ENCODE measurements at regions not wholly inside any gene's neighbourhood (a gene's known extent, or its start where the extent isn't known, plus 50 kb on each side); places are given as distances from the start of the nearest gene placed in this dataset.
A peak's percentile ranks its signal among the peaks of the same experiment; 100 is the strongest.

DNA sequence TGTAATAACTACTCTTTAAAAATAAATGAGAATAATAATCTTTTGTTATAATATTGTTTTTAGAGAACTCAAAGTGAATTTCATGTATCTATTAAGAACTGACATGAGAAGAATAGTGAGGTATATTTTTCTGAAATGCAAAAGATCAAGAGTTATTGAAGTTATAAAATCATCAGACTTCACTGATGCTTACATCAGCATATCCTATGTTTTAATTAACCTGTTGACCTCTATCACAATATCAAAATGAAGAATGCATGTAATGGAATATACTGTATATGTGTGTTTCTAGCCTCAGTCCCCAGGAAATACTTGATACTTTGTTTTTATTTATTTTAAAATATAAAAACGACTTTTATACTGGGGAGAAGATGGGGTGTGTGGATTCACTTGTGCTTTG, 533.1 kb downstream of the KCTD16 start:
- Histone ChIP-seq H3K27ac (no peak overlapping the region), H3K4me3 (ENCODE audit: low read depth, low read length) (no peak overlapping the region), H3K36me3 (no peaks in the 10 kb centered on the region), H3K9me3 (ENCODE audit: severe bottlenecking) (no peaks in the 10 kb centered on the region), H3K27me3 (ENCODE audit: insufficient read depth, low read depth, severe bottlenecking) (no peaks in the 10 kb centered on the region)
- no peak for TF ChIP-seq CTCF (IDR thresholded peaks at IDR 0.05; ENCODE audit: low read depth, low read length)
- no peak for DNase-seq

- no peak for TF ChIP-seq CTCF (IDR thresholded peaks at IDR 0.05; ENCODE audit: low read depth, low read length)
- Histone ChIP-seq H3K36me3 (no peaks in the 10 kb centered on the region), H3K27ac (no peak overlapping the region), H3K27me3 (ENCODE audit: insufficient read depth, low read depth, severe bottlenecking) (no peaks in the 10 kb centered on the region), H3K4me3 (ENCODE audit: low read depth, low read length) (no peak overlapping the region), H3K9me3 (ENCODE audit: severe bottlenecking) (no peaks in the 10 kb centered on the region)
- no peak for DNase-seq
These were observed 527.8 kb downstream of the KCTD16 start for GRCh38 chr5:144698484-144698883.

DNA sequence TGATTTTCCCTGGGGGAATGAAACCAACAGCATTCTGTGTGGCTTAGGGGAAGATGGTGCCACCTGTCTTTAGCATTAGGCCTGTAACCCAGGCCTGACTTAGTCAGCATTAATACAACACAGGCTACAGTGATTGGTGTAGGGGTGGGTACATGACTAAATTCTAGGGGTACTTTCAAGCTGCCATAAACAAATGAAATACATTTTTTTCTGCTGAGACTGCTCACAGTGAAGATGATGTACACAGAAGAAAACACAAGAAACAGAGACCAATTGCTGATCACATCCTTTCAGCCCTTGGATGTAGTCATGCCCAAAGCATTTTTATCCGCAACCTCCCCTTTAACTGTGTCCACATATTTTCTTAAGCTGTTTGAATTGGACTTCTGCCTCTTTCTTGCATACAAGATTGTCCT, 527.2 kb downstream of the KCTD16 start:
- Histone ChIP-seq H3K4me3 (ENCODE audit: low read depth, low read length) (no peak overlapping the region), H3K27me3 (ENCODE audit: insufficient read depth, low read depth, severe bottlenecking) (no peaks in the 10 kb centered on the region), H3K27ac (no peak overlapping the region), H3K9me3 (ENCODE audit: severe bottlenecking) (no peaks in the 10 kb centered on the region), H3K36me3 (no peaks in the 10 kb centered on the region)
- TF ChIP-seq CTCF (IDR thresholded peaks at IDR 0.05; ENCODE audit: low read depth, low read length): 0 out of 2 replicates have a peak, but pooled peaks have one; percentile 13
- no peak for DNase-seq

GRCh38 chr5:144691936-144692335, 521.3 kb downstream of the KCTD16 start:
- Histone ChIP-seq H3K27me3 (ENCODE audit: insufficient read depth, low read depth, severe bottlenecking) (no peaks in the 10 kb centered on the region), H3K4me3 (ENCODE audit: low read depth, low read length) (no peak overlapping the region), H3K27ac (no peak overlapping the region), H3K9me3 (ENCODE audit: severe bottlenecking) (no peaks in the 10 kb centered on the region), H3K36me3 (no peaks in the 10 kb centered on the region)
- TF ChIP-seq CTCF (IDR thresholded peaks at IDR 0.05; ENCODE audit: low read depth, low read length): no peak
- DNase-seq: no peak

DNA sequence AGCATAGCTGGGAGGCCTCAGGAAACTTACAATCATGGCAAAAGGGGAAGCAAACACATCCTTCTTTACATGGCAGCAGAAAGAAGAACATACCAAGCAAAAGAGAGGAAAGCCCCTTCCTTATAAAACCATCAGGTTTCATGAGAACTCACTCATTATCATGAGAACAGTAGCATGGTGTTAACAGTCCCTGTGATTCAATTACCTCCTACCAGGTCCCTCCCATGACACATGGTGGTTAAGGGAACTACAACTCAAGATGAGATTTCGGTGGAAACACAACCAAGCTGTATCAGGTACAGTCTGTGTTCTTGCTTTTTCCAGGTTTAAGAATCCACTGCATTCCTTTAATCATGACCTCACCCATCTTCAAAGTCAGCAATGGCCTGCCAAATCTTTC, 514.2 kb downstream of the KCTD16 start:
- H3K27me3 ChIP-seq (ENCODE audit: insufficient read depth, low read depth, severe bottlenecking): no peaks in the 10 kb centered on the region
- no peak for DNase-seq
- TF ChIP-seq CTCF (IDR thresholded peaks at IDR 0.05; ENCODE audit: low read depth, low read length): no peak

DNA sequence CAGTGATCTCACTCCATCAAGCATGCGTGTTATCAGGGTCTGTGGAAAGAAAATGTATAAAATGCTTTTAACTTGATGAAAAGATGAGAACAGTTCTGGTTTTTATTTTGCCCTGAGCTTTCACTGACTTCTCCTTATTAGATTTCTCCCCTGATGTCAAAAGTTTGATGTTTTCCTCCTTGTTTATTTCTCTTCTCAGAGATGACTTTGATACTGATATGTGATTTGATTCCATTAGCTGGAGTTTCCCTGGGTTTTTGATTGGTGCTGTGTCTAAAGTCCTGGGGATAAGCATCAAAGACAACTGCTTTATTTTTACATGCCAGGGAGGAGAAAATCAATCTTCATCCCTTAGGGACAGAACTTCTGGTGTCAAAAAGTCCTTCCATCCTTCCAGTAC, 510.0 kb downstream of the KCTD16 start:
- no peak overlapping the region for H3K4me3 ChIP-seq (ENCODE audit: low read depth, low read length)
- H3K27ac ChIP-seq: no peak overlapping the region
- H3K36me3 ChIP-seq: no peaks in the 10 kb centered on the region
- H3K27me3 ChIP-seq (ENCODE audit: insufficient read depth, low read depth, severe bottlenecking): no peaks in the 10 kb centered on the region
- no peak for DNase-seq
- no peak for TF ChIP-seq CTCF (IDR thresholded peaks at IDR 0.05; ENCODE audit: low read depth, low read length)
- no peaks in the 10 kb centered on the region for H3K9me3 ChIP-seq (ENCODE audit: severe bottlenecking)

More for the DNA sequence above, 514.2 kb downstream of the KCTD16 start:
- Histone ChIP-seq H3K4me3 (ENCODE audit: low read depth, low read length) (no peak overlapping the region), H3K27ac (no peak overlapping the region), H3K36me3 (no peaks in the 10 kb centered on the region), H3K9me3 (ENCODE audit: severe bottlenecking) (no peaks in the 10 kb centered on the region)
